Caco-2 (cell line): ENCODE measurements at regions not wholly inside any gene's neighbourhood (a gene's known extent, or its start where the extent isn't known, plus 50 kb on each side); places are given as distances from the start of the nearest gene placed in this dataset.

Experiments
- BruUV-seq: library from RNA; stranded (reverse); fragments of 400-500 nt; replicated peaks from 2 replicates; lab custom pipeline; 2021; lab: Mats Ljungman, UMichigan
- CTCF ChIA-PET: fragments of 300-600 bp; sonication (Branson Sonifier 250); formaldehyde crosslinking; loops from one replicate; lab custom pipeline; 2022; ENCODE audit warnings: antibody characterized with exemption; lab: Charles Lee
- POLR2A ChIA-PET: fragments of 300-600 bp; sonication (Branson Sonifier 250); formaldehyde crosslinking; loops from one replicate; lab custom pipeline; 2022; ENCODE audit warnings: antibody characterized with exemption; lab: Charles Lee
- DNase-seq, 2 experiments: peaks; one replicate each; pipeline versions ENCODE4 v3.0.0 to v3.0.0-alpha.2; 2020 to 2022
- H3K27me3 ChIP-seq: replicated peaks from 2 replicates; pipeline ENCODE4 v1.6.0; 2011; ENCODE audit warnings: low read length; ENCODE audit not compliant: control insufficient read depth, insufficient read depth
- H3K36me3 ChIP-seq: 2 replicates; pipeline ENCODE4 v1.5.1; 2011; ENCODE audit warnings: low read length; ENCODE audit not compliant: control insufficient read depth, insufficient read depth
- H3K4me1 ChIP-seq: fragments of 250-450 bp; sonication (Bioruptor Pico); 2 replicates; pipeline ENCODE4 v1.5.1; 2020; ENCODE audit warnings: mild to moderate bottlenecking
- H3K4me3 ChIP-seq: 2 replicates; pipeline ENCODE4 v1.5.1; 2011; ENCODE audit warnings: low read depth, mild to moderate bottlenecking, control low read depth, low read length
- H3K9me3 ChIP-seq: fragments of 250-450 bp; sonication (Bioruptor Pico); 2 replicates; pipeline ENCODE4 v1.5.1; 2020; ENCODE audit warnings: mild to moderate bottlenecking, moderate library complexity
- H3K27ac Mint-ChIP-seq: one replicate; pipeline ENCODE4 v1.8.0; 2022; ENCODE audit warnings: mixed read lengths; ENCODE audit not compliant: unreplicated experiment
- H3K27me3 Mint-ChIP-seq: one replicate; pipeline ENCODE4 v1.8.0; 2022; ENCODE audit warnings: mixed read lengths; ENCODE audit not compliant: insufficient read depth, unreplicated experiment
- H3K36me3 Mint-ChIP-seq: one replicate; pipeline ENCODE4 v1.8.0; 2022; ENCODE audit warnings: mild to moderate bottlenecking, mixed read lengths; ENCODE audit not compliant: insufficient read depth, unreplicated experiment
- H3K4me1 Mint-ChIP-seq: one replicate; pipeline ENCODE4 v1.8.0; 2022; ENCODE audit warnings: low read depth, mixed read lengths; ENCODE audit not compliant: unreplicated experiment
- H3K4me3 Mint-ChIP-seq: one replicate; pipeline ENCODE4 v1.8.0; 2022; ENCODE audit warnings: mild to moderate bottlenecking, moderate library complexity, mixed read lengths; ENCODE audit not compliant: unreplicated experiment
- H3K9me3 Mint-ChIP-seq: one replicate; pipeline ENCODE4 v1.8.0; 2022; ENCODE audit warnings: mixed read lengths; ENCODE audit not compliant: unreplicated experiment
- intact Hi-C: fragments of 100-400 bp; cut with micrococcal nuclease; formaldehyde crosslinking; loops from one replicate; pipeline ENCODE4 v1.10.0; 2022; ENCODE audit not compliant: unreplicated experiment
- TF ChIP-seq, protein P1 (sequence below), 2 experiments: fragments of 200-600 bp in 1 of 2; IDR thresholded peaks; 1 replicate in 1 of 2; 2 replicates in 1 of 2; pipeline versions ENCODE4 v1.5.1 to v1.8.0; 2011 to 2022; ENCODE audit warnings: antibody characterized with exemption in 1 of 2, control low read depth in 1 of 2, inconsistent platforms in 1 of 2, low read depth in 1 of 2, low read length in 1 of 2, mild to moderate bottlenecking in 1 of 2, moderate library complexity in 1 of 2; ENCODE audit not compliant: insufficient read depth in 1 of 2, severe bottlenecking in 1 of 2, unreplicated experiment in 1 of 2

DNA sequence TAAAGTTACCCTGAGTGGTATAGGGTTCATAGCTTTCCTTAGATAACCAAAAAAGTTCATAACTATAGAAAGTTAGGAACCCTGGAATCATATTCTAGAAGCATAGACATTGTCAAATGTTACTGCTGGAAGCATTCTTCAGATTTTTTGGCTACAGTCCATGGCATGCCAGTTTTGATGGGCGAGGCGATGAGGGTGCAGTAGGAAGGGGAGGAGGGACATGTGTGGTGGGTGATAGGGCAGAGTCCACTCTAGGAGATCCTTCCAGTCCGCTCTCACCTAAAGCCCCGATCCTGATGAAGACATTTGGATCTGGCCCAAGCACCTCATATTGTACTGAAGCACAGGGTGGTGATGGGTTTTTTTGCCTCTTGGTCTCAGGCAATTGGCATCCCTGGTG is 91.8 kb downstream of the HRH4 start:
- intact Hi-C loops, result no loop called here
- Mint-ChIP-seq H3K27me3 (no peaks in the 10 kb centered on the region), H3K9me3 (no peaks in the 10 kb centered on the region), H3K27ac (no peak overlapping the region), H3K4me1 (no peaks in the 10 kb centered on the region), H3K4me3 (no peak overlapping the region), H3K36me3 (no peaks in the 10 kb centered on the region)
- Histone ChIP-seq H3K9me3 (no peaks in the 10 kb centered on the region), H3K36me3 (no peaks in the 10 kb centered on the region), H3K4me1 (no peaks in the 10 kb centered on the region), H3K4me3 (no peak overlapping the region), H3K27me3 (no peaks in the 10 kb centered on the region)
- BruUV-seq, result no TSS peak
- TF ChIP-seq, protein P1, sequence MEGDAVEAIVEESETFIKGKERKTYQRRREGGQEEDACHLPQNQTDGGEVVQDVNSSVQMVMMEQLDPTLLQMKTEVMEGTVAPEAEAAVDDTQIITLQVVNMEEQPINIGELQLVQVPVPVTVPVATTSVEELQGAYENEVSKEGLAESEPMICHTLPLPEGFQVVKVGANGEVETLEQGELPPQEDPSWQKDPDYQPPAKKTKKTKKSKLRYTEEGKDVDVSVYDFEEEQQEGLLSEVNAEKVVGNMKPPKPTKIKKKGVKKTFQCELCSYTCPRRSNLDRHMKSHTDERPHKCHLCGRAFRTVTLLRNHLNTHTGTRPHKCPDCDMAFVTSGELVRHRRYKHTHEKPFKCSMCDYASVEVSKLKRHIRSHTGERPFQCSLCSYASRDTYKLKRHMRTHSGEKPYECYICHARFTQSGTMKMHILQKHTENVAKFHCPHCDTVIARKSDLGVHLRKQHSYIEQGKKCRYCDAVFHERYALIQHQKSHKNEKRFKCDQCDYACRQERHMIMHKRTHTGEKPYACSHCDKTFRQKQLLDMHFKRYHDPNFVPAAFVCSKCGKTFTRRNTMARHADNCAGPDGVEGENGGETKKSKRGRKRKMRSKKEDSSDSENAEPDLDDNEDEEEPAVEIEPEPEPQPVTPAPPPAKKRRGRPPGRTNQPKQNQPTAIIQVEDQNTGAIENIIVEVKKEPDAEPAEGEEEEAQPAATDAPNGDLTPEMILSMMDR (IDR thresholded peaks at IDR 0.05; ENCODE audit: insufficient read depth in 1 of 2, low read depth in 1 of 2, low read length in 1 of 2, severe bottlenecking in 1 of 2, unreplicated experiment in 1 of 2), result no peak
- ChIA-PET CTCF (no interaction called here), POLR2A (no interaction called here)
- no peak for DNase-seq

DNA sequence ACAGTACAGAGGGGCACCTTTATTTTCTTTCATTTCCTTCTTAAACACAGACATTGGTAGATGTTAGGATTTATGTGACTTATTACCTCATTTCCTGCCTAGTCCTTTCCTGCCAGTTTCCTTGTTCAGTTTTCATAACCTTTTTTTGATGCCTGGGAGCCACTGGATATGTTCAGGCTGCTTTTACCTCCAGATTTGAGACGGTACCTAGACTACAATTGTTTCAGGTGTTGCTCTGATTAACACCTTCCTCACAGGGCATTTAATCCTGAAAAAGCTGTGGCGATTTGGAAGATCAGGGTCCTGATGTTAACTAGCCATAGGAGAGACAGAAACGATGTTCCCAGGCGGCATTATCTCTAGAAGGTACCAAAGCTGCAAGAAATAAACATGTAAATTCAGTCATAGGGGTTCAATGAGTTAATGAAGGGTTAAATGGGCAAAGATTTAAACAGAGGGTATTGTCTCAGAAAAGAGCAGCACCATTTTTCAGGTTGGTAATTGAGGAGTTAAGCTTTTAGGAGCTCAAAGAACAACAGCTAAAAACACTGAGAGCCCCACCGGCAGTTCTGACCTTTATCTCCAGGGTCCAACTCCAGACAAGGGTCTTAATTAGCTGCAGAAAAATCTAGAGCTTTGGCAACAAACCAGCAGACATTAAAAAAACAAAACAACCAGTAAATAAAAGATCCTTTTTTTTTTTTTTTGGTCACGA is 93.3 kb downstream of the HRH4 start:
- BruUV-seq, result no TSS peak
- ChIA-PET POLR2A (no interaction called here), CTCF (no interaction called here)
- Mint-ChIP-seq H3K36me3 (no peaks in the 10 kb centered on the region), H3K9me3 (no peaks in the 10 kb centered on the region), H3K27me3 (no peaks in the 10 kb centered on the region), H3K27ac (no peak overlapping the region), H3K4me1 (no peaks in the 10 kb centered on the region), H3K4me3 (no peak overlapping the region)
- DNase-seq, result no peak
- intact Hi-C loops, result no loop called here
- Histone ChIP-seq H3K36me3 (no peaks in the 10 kb centered on the region), H3K27me3 (no peaks in the 10 kb centered on the region), H3K4me3 (no peak overlapping the region), H3K9me3 (no peaks in the 10 kb centered on the region), H3K4me1 (no peaks in the 10 kb centered on the region)
- TF ChIP-seq, protein P1 (IDR thresholded peaks at IDR 0.05; ENCODE audit: insufficient read depth in 1 of 2, low read depth in 1 of 2, low read length in 1 of 2, severe bottlenecking in 1 of 2, unreplicated experiment in 1 of 2), result no peak

DNA sequence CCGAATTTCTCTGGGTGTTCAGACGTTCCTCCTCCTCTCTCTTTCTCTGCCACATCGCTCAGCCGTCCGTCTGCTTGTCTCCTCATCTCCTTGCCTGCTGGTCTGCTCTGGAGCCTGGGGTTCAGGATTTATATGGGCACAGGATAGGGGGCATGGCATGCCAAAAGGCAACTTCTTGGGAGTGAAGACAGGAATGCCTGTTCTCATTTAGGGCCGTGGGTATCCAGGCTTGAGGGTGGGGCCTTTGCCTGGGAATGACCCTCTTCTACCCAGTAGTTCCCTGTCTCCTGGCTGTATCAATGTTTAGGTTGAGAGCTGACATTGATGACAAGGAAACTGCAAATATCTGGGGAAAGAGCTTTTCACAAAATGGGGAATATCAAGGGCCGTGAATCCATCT is 98.0 kb downstream of the HRH4 start:
- TF ChIP-seq, protein P1 (IDR thresholded peaks at IDR 0.05; ENCODE audit: insufficient read depth in 1 of 2, low read depth in 1 of 2, low read length in 1 of 2, severe bottlenecking in 1 of 2, unreplicated experiment in 1 of 2), result no peak
- ChIA-PET CTCF (no interaction called here), POLR2A (no interaction called here)
- Histone ChIP-seq H3K36me3 (no peaks in the 10 kb centered on the region), H3K4me3 (no peak overlapping the region), H3K9me3 (no peaks in the 10 kb centered on the region), H3K4me1 (peaks cover 12% of the 10 kb centered on the region), H3K27me3 (no peaks in the 10 kb centered on the region)
- Mint-ChIP-seq H3K27me3 (no peaks in the 10 kb centered on the region), H3K27ac (no peak overlapping the region), H3K4me1 (peaks cover 18% of the 10 kb centered on the region), H3K4me3 (no peak overlapping the region), H3K36me3 (peaks cover 5% of the 10 kb centered on the region), H3K9me3 (no peaks in the 10 kb centered on the region)
- no peak for DNase-seq
- no TSS peak for BruUV-seq
- intact Hi-C loops, result no loop called here
